Neural cell (in vitro differentiated cells): ENCODE measurements at regions not wholly inside any gene's neighbourhood (a gene's known extent, or its start where the extent isn't known, plus 50 kb on each side); places are given as distances from the start of the nearest gene placed in this dataset.

Experiments used
- H2AFZ ChIP-seq: fragments of 200-600, 300-800 bp; sonication (generic), shearing (Covaris generic); 2 replicates; pipeline ENCODE4 v1.6.0; 2014; ENCODE audit warnings: low read depth, mild to moderate bottlenecking, antibody characterized with exemption, low read length, moderate library complexity
- H3F3A ChIP-seq: fragments of 200-600 bp; shearing (Covaris generic); 2 replicates; pipeline ENCODE4 v1.6.1; 2016; ENCODE audit warnings: mild to moderate bottlenecking, moderate library complexity, mixed read lengths, antibody characterized with exemption, low read length; ENCODE audit not compliant: insufficient read depth, poor library complexity, severe bottlenecking
- H3K27ac ChIP-seq: fragments of 200-600, 300-800 bp; sonication (generic), shearing (Covaris generic); 2 replicates; pipeline ENCODE4 v1.5.1; 2014; ENCODE audit warnings: mild to moderate bottlenecking, low read length, moderate library complexity
- H3K27me3 ChIP-seq: fragments of 300-800, 200-600 bp; sonication (generic), shearing (Covaris generic); 2 replicates; pipeline ENCODE4 v1.6.0; 2014; ENCODE audit warnings: mild to moderate bottlenecking, low read depth, low read length, moderate library complexity; ENCODE audit not compliant: insufficient read depth
- H3K36me3 ChIP-seq: fragments of 300-800, 200-600 bp; sonication (generic), shearing (Covaris generic); 2 replicates; pipeline ENCODE4 v1.5.1; 2014; ENCODE audit warnings: mild to moderate bottlenecking, antibody characterized with exemption, low read length, moderate library complexity; ENCODE audit not compliant: insufficient read depth
- H3K4me2 ChIP-seq: fragments of 300-800, 200-600 bp; sonication (generic), shearing (Covaris generic); 2 replicates; pipeline ENCODE4 v1.6.0; 2014; ENCODE audit warnings: mild to moderate bottlenecking, low read length
- H3K4me3 ChIP-seq: fragments of 300-800, 200-600 bp; sonication (generic), shearing (Covaris generic); 2 replicates; pipeline ENCODE4 v1.5.1; 2014; ENCODE audit warnings: mild to moderate bottlenecking, low read length, moderate library complexity
- H3K79me2 ChIP-seq: fragments of 200-600 bp; shearing (Covaris generic); replicated peaks from 2 replicates; pipeline ENCODE4 v1.6.0; 2014; ENCODE audit warnings: mild to moderate bottlenecking, low read length, moderate library complexity; ENCODE audit not compliant: insufficient read depth
- H3K9ac ChIP-seq: fragments of 300-800, 200-600 bp; sonication (generic), shearing (Covaris generic); 2 replicates; pipeline ENCODE4 v1.6.1; 2016; ENCODE audit warnings: mild to moderate bottlenecking, low read length, mixed read lengths
- H3K9me2 ChIP-seq: fragments of 200-600 bp; shearing (Covaris generic); 2 replicates; pipeline ENCODE4 v1.6.1; 2016; ENCODE audit warnings: mild to moderate bottlenecking, low read length, mixed read lengths; ENCODE audit not compliant: insufficient read depth
- H3K9me3 ChIP-seq: fragments of 200-600, 300-800 bp; sonication (generic), shearing (Covaris generic); 2 replicates; pipeline ENCODE4 v1.6.1; 2016; ENCODE audit warnings: mild to moderate bottlenecking, mixed run types, low read length, moderate library complexity, mixed read lengths
- H4K20me1 ChIP-seq: fragments of 200-600 bp; shearing (Covaris generic); 2 replicates; pipeline ENCODE4 v1.6.1; 2016; ENCODE audit warnings: mild to moderate bottlenecking, mixed run types; ENCODE audit not compliant: insufficient read depth
- CTCF ChIP-seq: fragments of 450-650 bp; IDR thresholded peaks from 2 replicates; pipeline ENCODE4 v1.5.1; 2014; ENCODE audit warnings: antibody characterized with exemption, mild to moderate bottlenecking, moderate library complexity; ENCODE audit not compliant: poor library complexity, severe bottlenecking
- EP300 ChIP-seq: fragments of 450-650 bp; conservative IDR thresholded peaks from 2 replicates; pipeline ENCODE4 v1.6.1; 2014; ENCODE audit warnings: antibody characterized with exemption, mild to moderate bottlenecking, moderate library complexity; ENCODE audit not compliant: poor library complexity, severe bottlenecking
- EZH2 ChIP-seq: fragments of 200-600, 300-800 bp; shearing (Covaris generic), sonication (generic); IDR thresholded peaks from 2 replicates; pipeline ENCODE4 v1.6.1; 2014; ENCODE audit warnings: antibody characterized with exemption, low read length, borderline replicate concordance, mild to moderate bottlenecking; ENCODE audit not compliant: insufficient read depth, poor library complexity, severe bottlenecking
- MXI1 ChIP-seq: fragments of 450-650 bp; conservative IDR thresholded peaks from 2 replicates; pipeline ENCODE4 v1.6.1; 2014; ENCODE audit warnings: antibody characterized with exemption, mild to moderate bottlenecking; ENCODE audit not compliant: poor library complexity, severe bottlenecking
- POLR2AphosphoS5 ChIP-seq: IDR thresholded peaks from 2 replicates; pipeline ENCODE4 v1.6.1; 2012
- RAD21 ChIP-seq: fragments of 450-650 bp; conservative IDR thresholded peaks from 2 replicates; pipeline ENCODE4 v1.6.1; 2014; ENCODE audit warnings: antibody characterized with exemption, mild to moderate bottlenecking, moderate library complexity
- REST ChIP-seq: IDR thresholded peaks from 2 replicates; pipeline ENCODE4 v1.6.1; 2012; ENCODE audit warnings: borderline replicate concordance
- SMC3 ChIP-seq: fragments of 450-650 bp; conservative IDR thresholded peaks from 2 replicates; pipeline ENCODE4 v1.6.1; 2014; ENCODE audit warnings: antibody characterized with exemption, mild to moderate bottlenecking, moderate library complexity; ENCODE audit not compliant: poor library complexity
- TAF1 ChIP-seq: IDR thresholded peaks from 2 replicates; pipeline ENCODE4 v1.6.1; 2012; ENCODE audit warnings: low read depth

- no peak overlapping the region for H2AFZ ChIP-seq
- H3K36me3 ChIP-seq = no peaks in the 10 kb centered on the region
- H3K4me2 ChIP-seq = no peak overlapping the region
- peaks cover 4% of the 10 kb centered on the region for H3K9me3 ChIP-seq
- H3K4me3 ChIP-seq = no peak overlapping the region
- H3F3A ChIP-seq = no peaks in the 10 kb centered on the region
- no peaks in the 10 kb centered on the region for H3K9me2 ChIP-seq
- no peaks in the 10 kb centered on the region for H4K20me1 ChIP-seq
- H3K9ac ChIP-seq = no peak overlapping the region
- no peaks in the 10 kb centered on the region for H3K27me3 ChIP-seq
- H3K27ac ChIP-seq = no peak overlapping the region
- TF ChIP-seq POLR2AphosphoS5 = no peak
- TF ChIP-seq CTCF = no peak
- TF ChIP-seq EZH2 = no peak
- TF ChIP-seq EP300 = no peak
- no peak for TF ChIP-seq SMC3
- TF ChIP-seq RAD21 = no peak
- H3K79me2 ChIP-seq = no peaks in the 10 kb centered on the region
Observed at GRCh38 chr4:125539691-125540090, 224.9 kb downstream of the FAT4 start.

- Histone ChIP-seq H3K9me3 (peaks cover 4% of the 10 kb centered on the region), H3K27ac (no peak overlapping the region), H3K27me3 (no peaks in the 10 kb centered on the region), H3K4me3 (no peak overlapping the region), H3K36me3 (no peaks in the 10 kb centered on the region), H3K9me2 (no peaks in the 10 kb centered on the region), H3K79me2 (no peaks in the 10 kb centered on the region), H3K4me2 (no peak overlapping the region), H3F3A (no peaks in the 10 kb centered on the region), H4K20me1 (no peaks in the 10 kb centered on the region), H2AFZ (no peak overlapping the region), H3K9ac (no peak overlapping the region)
- no peak for TF ChIP-seq SMC3
- TF ChIP-seq TAF1 = no peak
- no peak for TF ChIP-seq MXI1
- no peak for TF ChIP-seq EP300
- TF ChIP-seq RAD21 = no peak
- TF ChIP-seq REST = no peak
- no peak for TF ChIP-seq POLR2AphosphoS5
- no peak for TF ChIP-seq EZH2
- no peak for TF ChIP-seq CTCF
Observed at GRCh38 chr4:125541836-125542385, 227.2 kb downstream of the FAT4 start.
